PC-9 (cell line): ENCODE measurements at regions not wholly inside any gene's neighbourhood (a gene's known extent, or its start where the extent isn't known, plus 50 kb on each side); places are given as distances from the start of the nearest gene placed in this dataset.

Source experiments
- CTCF ChIP-seq: fragments of 200-600 bp; sonication (generic); conservative IDR thresholded peaks from 2 replicates; pipeline ENCODE4 v1.6.1; 2017; ENCODE audit warnings: mixed run types, antibody characterized with exemption, mild to moderate bottlenecking, moderate library complexity
- EZH2 ChIP-seq: fragments of 200-600 bp; sonication (generic); IDR thresholded peaks from 2 replicates; pipeline ENCODE4 v1.8.0; 2017; ENCODE audit warnings: antibody characterized with exemption, low read depth

GRCh38 chr3:40961104-40961857 lies 238.0 kb upstream of the CTNNB1 start:
- TF ChIP-seq CTCF (no peak), EZH2 (no peak)
